OCI-LY7 (cell line): ENCODE measurements at regions not wholly inside any gene's neighbourhood (a gene's known extent, or its start where the extent isn't known, plus 50 kb on each side); places are given as distances from the start of the nearest gene placed in this dataset.

Source experiments
- BruUV-seq: library from RNA; stranded (reverse); fragments of 400-500 nt; replicated peaks from 2 replicates; lab custom pipeline; 2021; lab: Mats Ljungman, UMichigan
- CTCF ChIA-PET: fragments of 300-600 bp; sonication (Branson Sonifier 250); formaldehyde crosslinking; loops from one replicate; lab custom pipeline; 2022; ENCODE audit warnings: antibody characterized with exemption; ENCODE audit not compliant: unreplicated experiment; lab: Charles Lee
- POLR2A ChIA-PET: fragments of 300-600 bp; sonication (Branson Sonifier 250); formaldehyde crosslinking; loops from one replicate; lab custom pipeline; 2022; ENCODE audit warnings: antibody characterized with exemption; lab: Charles Lee
- DNase-seq: peaks from one replicate; pipeline ENCODE4 v3.0.0-alpha.2; 2015; ENCODE audit warnings: low spot score
- H2AFZ ChIP-seq: fragments of 200-600 bp; sonication (generic), shearing (Covaris generic); 2 replicates; pipeline ENCODE4 v1.6.1; 2014; ENCODE audit warnings: mild to moderate bottlenecking, antibody characterized with exemption, low read length, moderate library complexity
- H3K27ac ChIP-seq: fragments of 200-600 bp; sonication (generic); 2 replicates; pipeline ENCODE4 v1.5.1; 2014; ENCODE audit warnings: mixed run types, low read depth, mild to moderate bottlenecking, moderate library complexity, low read length, inconsistent platforms; ENCODE audit not compliant: poor library complexity, severe bottlenecking
- H3K36me3 ChIP-seq: fragments of 200-600 bp; sonication (generic); 2 replicates; pipeline ENCODE4 v1.6.1; 2014; ENCODE audit warnings: mild to moderate bottlenecking, antibody characterized with exemption, low read length, moderate library complexity, mixed read lengths; ENCODE audit not compliant: insufficient read depth
- H3K4me1 ChIP-seq: fragments of 200-600 bp; sonication (generic); 2 replicates; pipeline ENCODE4 v1.5.1; 2014; ENCODE audit warnings: mild to moderate bottlenecking, low read length; ENCODE audit not compliant: insufficient read depth, poor library complexity, severe bottlenecking
- H3K4me2 ChIP-seq: fragments of 200-600 bp; sonication (generic); 2 replicates; pipeline ENCODE4 v1.6.1; 2014; ENCODE audit warnings: mild to moderate bottlenecking, low read length
- H3K4me3 ChIP-seq: fragments of 200-600 bp; sonication (generic); 2 replicates; pipeline ENCODE4 v1.5.1; 2014; ENCODE audit warnings: mild to moderate bottlenecking, low read depth, low read length; ENCODE audit not compliant: poor library complexity, severe bottlenecking
- H3K79me2 ChIP-seq: fragments of 200-600 bp; sonication (generic); 2 replicates; pipeline ENCODE4 v1.6.1; 2016; ENCODE audit warnings: low read depth, mild to moderate bottlenecking, low read length, moderate library complexity, mixed read lengths; ENCODE audit not compliant: insufficient read depth
- H3K9me2 ChIP-seq: fragments of 200-600 bp; sonication (generic); 2 replicates; pipeline ENCODE4 v1.6.1; 2016; ENCODE audit warnings: mild to moderate bottlenecking, low read length, mixed read lengths; ENCODE audit not compliant: insufficient read depth
- H3K9me3 ChIP-seq: fragments of 200-600 bp; sonication (generic); 2 replicates; pipeline ENCODE4 v1.6.1; 2014; ENCODE audit warnings: mild to moderate bottlenecking, mixed run types, low read length, mixed read lengths
- H4K20me1 ChIP-seq: fragments of 200-600 bp; sonication (generic); 2 replicates; pipeline ENCODE4 v1.6.1; 2014; ENCODE audit warnings: mild to moderate bottlenecking, antibody characterized with exemption, low read length, moderate library complexity, mixed read lengths; ENCODE audit not compliant: insufficient read depth
- EZH2phosphoT487 ChIP-seq: fragments of 200-600 bp; sonication (generic); IDR thresholded peaks from 2 replicates; pipeline ENCODE4 v1.6.1; 2018; ENCODE audit warnings: low read depth, borderline replicate concordance, mild to moderate bottlenecking, mixed run types, antibody characterized with exemption, low read length, moderate library complexity, mixed read lengths
- intact Hi-C: fragments of 100-400 bp; cut with micrococcal nuclease; formaldehyde crosslinking; loops from one replicate; pipeline ENCODE4 v1.10.0; 2022; ENCODE audit not compliant: unreplicated experiment
- TF ChIP-seq, protein P1 (sequence below): fragments of 200-600 bp; sonication (generic); conservative IDR thresholded peaks from 2 replicates; pipeline ENCODE4 v1.5.1; 2014; ENCODE audit warnings: mild to moderate bottlenecking, antibody characterized with exemption, low read length, moderate library complexity, mixed read lengths

DNA sequence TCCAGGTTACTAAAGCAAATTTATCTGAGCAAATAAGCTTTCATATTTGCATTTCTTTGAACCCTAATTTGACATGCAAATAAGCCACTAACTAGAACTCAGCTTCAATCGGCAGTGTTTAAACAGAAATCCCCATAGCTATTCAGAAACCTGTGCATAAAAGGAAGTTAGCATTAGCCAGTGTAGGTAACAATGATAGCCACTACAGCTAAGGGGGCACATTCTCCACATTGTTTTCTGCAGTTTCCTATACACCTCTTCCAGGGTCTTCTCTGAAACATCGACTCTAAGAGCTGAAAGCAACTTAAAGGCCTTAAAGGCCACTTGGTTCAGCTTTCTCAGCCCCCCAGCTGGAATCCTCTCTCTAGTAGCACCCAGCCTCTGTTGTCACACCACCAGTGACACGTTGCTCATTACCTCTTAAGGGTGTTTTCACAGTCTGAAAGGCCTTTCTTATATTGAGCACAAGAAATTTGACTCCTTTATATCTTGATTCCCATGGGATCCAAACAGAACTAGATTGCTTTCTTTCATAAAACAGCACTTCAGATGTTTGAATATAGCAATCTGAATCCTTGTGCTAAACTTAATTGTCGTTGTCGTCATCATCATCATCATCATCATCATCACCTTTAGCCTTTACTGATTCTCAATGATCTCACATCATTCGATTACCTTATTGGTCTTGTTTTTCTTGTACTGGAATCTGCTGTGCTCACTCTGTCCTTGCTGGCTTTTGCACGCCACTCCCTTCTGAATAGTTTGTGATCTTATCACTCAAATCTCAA, 93.9 kb upstream of the DAB1 start:
- no peak for DNase-seq
- H3K4me3 ChIP-seq, result no peak overlapping the region
- H3K27ac ChIP-seq, result no peak overlapping the region
- H3K4me1 ChIP-seq, result no peaks in the 10 kb centered on the region
- ChIA-PET CTCF (no interaction called here), POLR2A (no interaction called here)
- H3K9me2 ChIP-seq, result no peaks in the 10 kb centered on the region
- no peak for TF ChIP-seq EZH2phosphoT487
- TF ChIP-seq, protein P1, sequence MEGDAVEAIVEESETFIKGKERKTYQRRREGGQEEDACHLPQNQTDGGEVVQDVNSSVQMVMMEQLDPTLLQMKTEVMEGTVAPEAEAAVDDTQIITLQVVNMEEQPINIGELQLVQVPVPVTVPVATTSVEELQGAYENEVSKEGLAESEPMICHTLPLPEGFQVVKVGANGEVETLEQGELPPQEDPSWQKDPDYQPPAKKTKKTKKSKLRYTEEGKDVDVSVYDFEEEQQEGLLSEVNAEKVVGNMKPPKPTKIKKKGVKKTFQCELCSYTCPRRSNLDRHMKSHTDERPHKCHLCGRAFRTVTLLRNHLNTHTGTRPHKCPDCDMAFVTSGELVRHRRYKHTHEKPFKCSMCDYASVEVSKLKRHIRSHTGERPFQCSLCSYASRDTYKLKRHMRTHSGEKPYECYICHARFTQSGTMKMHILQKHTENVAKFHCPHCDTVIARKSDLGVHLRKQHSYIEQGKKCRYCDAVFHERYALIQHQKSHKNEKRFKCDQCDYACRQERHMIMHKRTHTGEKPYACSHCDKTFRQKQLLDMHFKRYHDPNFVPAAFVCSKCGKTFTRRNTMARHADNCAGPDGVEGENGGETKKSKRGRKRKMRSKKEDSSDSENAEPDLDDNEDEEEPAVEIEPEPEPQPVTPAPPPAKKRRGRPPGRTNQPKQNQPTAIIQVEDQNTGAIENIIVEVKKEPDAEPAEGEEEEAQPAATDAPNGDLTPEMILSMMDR, result no peak
- no peaks in the 10 kb centered on the region for H4K20me1 ChIP-seq
- no TSS peak for BruUV-seq
- no peaks in the 10 kb centered on the region for H3K9me3 ChIP-seq
- intact Hi-C loops, result no loop called here
- H3K79me2 ChIP-seq, result no peaks in the 10 kb centered on the region
- H3K4me2 ChIP-seq, result no peak overlapping the region
- H2AFZ ChIP-seq, result no peak overlapping the region
- no peaks in the 10 kb centered on the region for H3K36me3 ChIP-seq

DNA sequence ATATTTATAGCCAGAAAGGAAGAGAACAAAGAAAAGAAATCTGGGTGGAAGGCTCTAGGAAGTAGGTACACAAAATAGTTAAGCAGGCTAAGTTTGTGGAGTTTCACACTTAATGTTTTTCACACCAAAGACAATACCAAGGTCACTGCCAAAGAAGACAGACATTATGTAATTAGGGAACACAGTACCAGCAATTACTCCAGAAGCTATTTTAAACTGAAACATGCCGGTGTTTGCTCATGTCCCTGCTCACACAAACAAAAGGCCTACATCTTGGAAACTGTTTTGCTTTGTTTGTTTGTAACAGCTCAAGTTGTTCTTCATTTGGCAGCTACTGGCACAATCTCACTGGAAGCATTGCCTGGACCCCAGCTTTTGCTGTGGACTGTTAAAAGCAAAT, 88.5 kb upstream of the DAB1 start:
- no peaks in the 10 kb centered on the region for H3K36me3 ChIP-seq
- ChIA-PET CTCF (no interaction called here), POLR2A (no interaction called here)
- no peaks in the 10 kb centered on the region for H3K4me1 ChIP-seq
- H3K4me3 ChIP-seq, result no peak overlapping the region
- no peaks in the 10 kb centered on the region for H3K9me3 ChIP-seq
- TF ChIP-seq, protein P1, result no peak
- TF ChIP-seq EZH2phosphoT487, result no peak
- intact Hi-C loops, result no loop called here
- H3K4me2 ChIP-seq, result no peak overlapping the region
- H3K27ac ChIP-seq, result no peak overlapping the region
- no peak for DNase-seq
- H4K20me1 ChIP-seq, result no peaks in the 10 kb centered on the region
- BruUV-seq, result no TSS peak
- no peaks in the 10 kb centered on the region for H3K9me2 ChIP-seq
- no peaks in the 10 kb centered on the region for H3K79me2 ChIP-seq
- H2AFZ ChIP-seq, result no peak overlapping the region

DNA sequence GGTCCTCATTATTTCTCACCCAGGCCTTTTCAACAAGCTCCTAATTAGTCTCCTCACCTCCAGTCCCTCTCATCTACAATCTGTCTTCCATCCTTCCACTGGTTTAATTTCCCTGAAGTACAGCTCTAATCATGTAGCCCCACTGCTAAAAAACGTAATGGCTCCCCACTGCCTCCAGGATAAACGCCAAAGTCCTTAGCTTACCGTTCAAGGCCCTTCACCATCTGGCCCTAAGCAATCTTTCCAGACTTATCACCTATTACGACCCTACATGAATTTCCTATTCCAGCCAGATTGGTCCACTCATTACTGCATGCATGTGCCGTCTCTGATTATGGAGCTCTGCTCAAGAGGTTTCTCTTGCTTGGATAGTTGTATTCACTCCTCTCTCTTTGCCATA, 83.1 kb upstream of the DAB1 start:
- POLR2A ChIA-PET, result interaction anchor here (1.2 kb wide), 1 partner anchor 13 kb away, joined by 3 read pairs; no protein-coding TSS in a partner anchor
- Histone ChIP-seq H3K4me1 (no peaks in the 10 kb centered on the region), H3K9me3 (no peaks in the 10 kb centered on the region), H4K20me1 (no peaks in the 10 kb centered on the region), H3K9me2 (no peaks in the 10 kb centered on the region), H3K36me3 (no peaks in the 10 kb centered on the region), H3K4me2 (no peak overlapping the region), H2AFZ (no peak overlapping the region), H3K27ac (no peak overlapping the region), H3K79me2 (no peaks in the 10 kb centered on the region), H3K4me3 (no peak overlapping the region)
- no peak for DNase-seq
- BruUV-seq, result no TSS peak
- TF ChIP-seq EZH2phosphoT487, result no peak
- TF ChIP-seq, protein P1, result no peak
- CTCF ChIA-PET, result no interaction called here
- intact Hi-C loops, result no loop called here
